ENCODE measurements at regions not wholly inside any gene's neighbourhood (a gene's known extent, or its start where the extent isn't known, plus 50 kb on each side); places are given as distances from the start of the nearest gene placed in this dataset.

DNA sequence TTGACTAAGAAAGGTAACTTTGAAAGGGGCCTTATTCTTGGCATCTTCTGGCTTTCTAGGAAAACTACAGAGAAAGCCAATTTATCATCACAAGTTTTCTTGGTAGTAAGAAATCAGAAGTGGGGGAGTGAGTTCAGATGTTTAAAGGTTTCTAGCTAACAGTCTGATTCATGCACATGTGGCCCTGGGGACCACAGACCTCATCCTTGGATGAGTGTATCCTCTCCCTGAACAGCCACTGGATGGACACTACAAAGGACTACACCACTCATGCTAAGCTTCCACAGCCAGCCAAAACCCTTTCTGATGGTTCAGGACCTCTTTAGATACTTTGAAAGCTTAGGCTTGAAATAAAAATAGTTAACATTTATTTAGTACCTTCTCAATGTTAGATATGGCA, 218.3 kb upstream of the STK17B start:
- TF ChIP-seq POLR2A (IDR thresholded peaks at IDR 0.05), result no peak
- TF ChIP-seq, protein P1, sequence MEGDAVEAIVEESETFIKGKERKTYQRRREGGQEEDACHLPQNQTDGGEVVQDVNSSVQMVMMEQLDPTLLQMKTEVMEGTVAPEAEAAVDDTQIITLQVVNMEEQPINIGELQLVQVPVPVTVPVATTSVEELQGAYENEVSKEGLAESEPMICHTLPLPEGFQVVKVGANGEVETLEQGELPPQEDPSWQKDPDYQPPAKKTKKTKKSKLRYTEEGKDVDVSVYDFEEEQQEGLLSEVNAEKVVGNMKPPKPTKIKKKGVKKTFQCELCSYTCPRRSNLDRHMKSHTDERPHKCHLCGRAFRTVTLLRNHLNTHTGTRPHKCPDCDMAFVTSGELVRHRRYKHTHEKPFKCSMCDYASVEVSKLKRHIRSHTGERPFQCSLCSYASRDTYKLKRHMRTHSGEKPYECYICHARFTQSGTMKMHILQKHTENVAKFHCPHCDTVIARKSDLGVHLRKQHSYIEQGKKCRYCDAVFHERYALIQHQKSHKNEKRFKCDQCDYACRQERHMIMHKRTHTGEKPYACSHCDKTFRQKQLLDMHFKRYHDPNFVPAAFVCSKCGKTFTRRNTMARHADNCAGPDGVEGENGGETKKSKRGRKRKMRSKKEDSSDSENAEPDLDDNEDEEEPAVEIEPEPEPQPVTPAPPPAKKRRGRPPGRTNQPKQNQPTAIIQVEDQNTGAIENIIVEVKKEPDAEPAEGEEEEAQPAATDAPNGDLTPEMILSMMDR (IDR thresholded peaks at IDR 0.05), result no peak
- intact Hi-C loops (cut with DNase I), result no loop called here
- H3K27ac ChIP-seq, result no peak overlapping the region
- H3K4me1 ChIP-seq, result no peaks in the 10 kb centered on the region
- H3K9me3 ChIP-seq, result no peaks in the 10 kb centered on the region
- no peaks in the 10 kb centered on the region for H3K36me3 ChIP-seq
- no peak overlapping the region for H3K4me3 ChIP-seq
- no peak for DNase-seq
- no peaks in the 10 kb centered on the region for H3K27me3 ChIP-seq

DNA sequence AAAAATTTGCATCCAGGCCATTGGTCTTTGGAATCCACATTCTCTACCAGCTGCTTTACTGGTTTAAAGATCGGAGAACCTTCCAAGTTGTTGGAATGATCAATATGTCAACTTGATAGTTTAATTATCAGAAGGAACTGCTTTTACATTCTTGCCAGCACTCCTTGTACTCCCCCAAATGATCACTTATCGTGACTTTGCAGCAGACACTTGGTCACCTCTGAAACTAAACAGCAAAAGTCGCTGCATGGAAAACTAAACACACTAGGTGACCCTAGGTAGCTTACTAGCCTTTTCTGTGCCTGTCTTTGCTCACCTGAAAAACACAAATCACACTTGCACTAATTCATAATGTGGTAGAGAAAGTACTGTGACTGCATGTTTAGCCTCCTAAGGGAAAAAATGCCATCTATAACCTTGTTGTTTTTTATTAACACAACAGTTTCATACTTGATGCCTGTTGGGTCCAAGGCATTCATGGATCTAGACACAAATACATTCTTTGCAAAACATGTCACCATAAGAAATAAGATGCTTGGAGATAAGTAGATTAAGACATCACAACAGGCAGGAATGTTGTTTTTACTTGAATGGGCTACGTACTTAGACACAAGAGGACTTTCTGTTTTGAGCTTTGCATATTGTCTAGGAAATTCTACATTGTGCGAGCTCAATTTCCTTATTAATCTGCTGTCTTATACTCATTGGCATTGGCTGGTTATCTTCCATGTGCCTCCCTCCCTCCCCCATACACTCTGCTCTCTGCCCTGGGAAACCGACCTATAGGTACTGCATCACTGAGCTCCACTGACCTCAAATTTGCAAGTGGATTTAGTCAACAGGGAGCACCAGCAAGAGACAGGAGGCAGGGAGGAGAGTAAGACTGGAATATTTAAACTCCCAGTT, 219.1 kb upstream of the STK17B start:
- Histone ChIP-seq H3K27me3 (no peaks in the 10 kb centered on the region), H3K27ac (no peak overlapping the region), H3K36me3 (no peaks in the 10 kb centered on the region), H3K4me3 (no peak overlapping the region), H3K9me3 (no peaks in the 10 kb centered on the region), H3K4me1 (no peaks in the 10 kb centered on the region)
- TF ChIP-seq, protein P1 (IDR thresholded peaks at IDR 0.05), result no peak
- no peak for TF ChIP-seq POLR2A (IDR thresholded peaks at IDR 0.05)
- WGBS, 2 donors, result 76 to 86% methylated on average over 6 of the region's 6 CpGs
- no peak for DNase-seq
- intact Hi-C loops (cut with DNase I), result no loop called here

DNA sequence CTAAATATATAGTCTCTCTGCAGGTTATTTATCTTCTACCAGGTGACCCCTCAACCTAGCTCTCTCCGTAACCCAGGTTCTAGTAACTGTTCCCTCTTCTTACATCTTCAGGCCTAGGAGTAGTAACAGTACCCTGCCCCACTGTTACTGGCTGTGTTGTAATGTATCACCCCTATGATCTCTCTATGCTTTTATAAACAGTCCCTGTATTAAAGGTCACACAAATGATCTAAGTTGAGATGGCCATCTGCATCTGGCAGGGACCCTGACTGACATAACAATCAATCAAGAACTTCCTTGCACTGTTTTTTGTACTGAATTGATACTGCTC, 219.7 kb upstream of the STK17B start:
- no peak overlapping the region for H3K4me3 ChIP-seq
- 94 to 100% methylated on average over 1 of the region's 1 CpG for whole genome bisulfite sequencing, 2 donors
- no peak for TF ChIP-seq POLR2A (IDR thresholded peaks at IDR 0.05)
- TF ChIP-seq, protein P1 (IDR thresholded peaks at IDR 0.05), result no peak
- H3K36me3 ChIP-seq, result no peaks in the 10 kb centered on the region
- H3K9me3 ChIP-seq, result no peaks in the 10 kb centered on the region
- H3K27ac ChIP-seq, result no peak overlapping the region
- no peak for DNase-seq
- H3K4me1 ChIP-seq, result no peaks in the 10 kb centered on the region
- H3K27me3 ChIP-seq, result no peaks in the 10 kb centered on the region
- intact Hi-C loops (cut with DNase I), result no loop called here

DNA sequence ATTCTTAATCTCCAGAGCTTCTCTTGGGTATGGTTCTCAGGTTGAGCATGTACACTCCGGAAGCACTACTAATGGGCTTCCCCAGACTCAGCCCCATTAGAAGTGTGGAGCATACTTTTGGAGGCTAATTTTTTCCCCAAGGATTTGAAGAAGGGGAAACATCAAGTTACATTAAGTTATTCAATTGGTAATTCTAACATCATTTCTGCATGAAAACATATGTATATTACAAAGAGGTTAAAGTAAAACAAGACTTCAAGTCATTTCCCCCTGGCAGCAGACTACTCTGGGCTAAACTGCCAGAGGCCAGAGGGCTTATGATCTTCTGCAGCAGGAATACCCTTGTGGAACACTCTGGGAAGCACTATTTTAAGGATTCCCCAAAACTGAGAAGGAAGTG, 227.7 kb upstream of the STK17B start:
- Histone ChIP-seq H3K4me1 (peaks cover 0 to 10% (median 0%) of the 10 kb centered on the region in 3 donors), H3K9me3 (no peaks in the 10 kb centered on the region), H3K27ac (no peak overlapping the region), H3K27me3 (no peaks in the 10 kb centered on the region), H3K36me3 (no peaks in the 10 kb centered on the region), H3K4me3 (no peak overlapping the region)
- WGBS, 2 donors, result 50 to 100% methylated on average over 1 of the region's 1 CpG
- TF ChIP-seq POLR2A (IDR thresholded peaks at IDR 0.05), result no peak
- TF ChIP-seq, protein P1 (IDR thresholded peaks at IDR 0.05), result no peak
- no peak for DNase-seq
- intact Hi-C loops (cut with DNase I), result no loop called here

DNA sequence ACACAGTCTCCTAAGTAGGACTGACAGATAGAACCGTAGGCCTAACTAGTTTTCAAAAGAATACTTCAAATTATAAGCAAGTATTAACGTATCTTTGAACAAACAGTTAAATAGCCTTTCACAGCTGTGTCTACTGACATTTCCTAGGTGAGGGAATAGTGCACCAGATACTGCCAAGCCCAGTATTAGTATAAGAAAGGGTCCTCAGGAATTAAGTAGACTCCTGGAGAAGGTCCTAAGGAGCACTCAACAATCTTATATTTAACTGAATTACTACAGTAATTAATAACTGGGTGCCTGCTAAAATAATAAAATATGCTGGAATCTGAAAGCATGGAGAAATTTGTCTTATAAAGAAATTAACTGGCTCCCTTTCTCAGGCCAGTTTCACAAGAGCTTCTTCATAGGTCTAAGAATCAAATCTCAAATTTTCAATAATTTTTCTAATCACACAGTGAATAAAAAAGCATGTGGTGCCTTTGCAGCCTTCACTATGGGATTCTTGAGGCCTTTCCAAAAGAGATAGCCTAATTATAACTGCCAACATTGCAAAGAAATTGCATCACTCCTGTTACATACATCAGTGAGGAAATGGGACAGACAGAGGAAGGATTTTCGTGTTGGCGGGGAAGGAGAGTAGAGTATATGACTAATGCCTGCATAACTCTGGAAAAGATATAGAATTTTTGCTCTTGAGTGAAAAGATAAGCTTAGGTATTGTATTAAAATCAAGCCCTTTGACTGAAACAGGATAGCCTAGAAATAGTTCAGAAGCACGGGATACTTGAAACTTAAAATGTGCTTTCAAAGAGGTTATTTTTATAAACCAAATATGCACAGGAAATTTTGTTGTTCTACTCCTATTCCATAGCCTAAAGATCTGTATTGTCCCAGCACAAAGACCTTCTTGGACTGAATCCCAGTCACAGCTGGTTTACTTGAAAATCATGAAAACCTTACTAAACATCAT, 228.6 kb upstream of the STK17B start:
- Histone ChIP-seq H3K9me3 (no peaks in the 10 kb centered on the region), H3K27ac (no peak overlapping the region), H3K4me1 (peaks cover 0 to 10% (median 0%) of the 10 kb centered on the region in 3 donors), H3K27me3 (no peaks in the 10 kb centered on the region), H3K4me3 (no peak overlapping the region), H3K36me3 (no peaks in the 10 kb centered on the region)
- TF ChIP-seq, protein P1 (IDR thresholded peaks at IDR 0.05), result no peak
- no peak for TF ChIP-seq POLR2A (IDR thresholded peaks at IDR 0.05)
- DNase-seq, result no peak
- intact Hi-C loops (cut with DNase I), result no loop called here
- WGBS, 2 donors, result 25 to 30% methylated on average over 5 of the region's 5 CpGs
